ENCODE measurements at regions not wholly inside any gene's neighbourhood (a gene's known extent, or its start where the extent isn't known, plus 50 kb on each side); places are given as distances from the start of the nearest gene placed in this dataset.

DNA sequence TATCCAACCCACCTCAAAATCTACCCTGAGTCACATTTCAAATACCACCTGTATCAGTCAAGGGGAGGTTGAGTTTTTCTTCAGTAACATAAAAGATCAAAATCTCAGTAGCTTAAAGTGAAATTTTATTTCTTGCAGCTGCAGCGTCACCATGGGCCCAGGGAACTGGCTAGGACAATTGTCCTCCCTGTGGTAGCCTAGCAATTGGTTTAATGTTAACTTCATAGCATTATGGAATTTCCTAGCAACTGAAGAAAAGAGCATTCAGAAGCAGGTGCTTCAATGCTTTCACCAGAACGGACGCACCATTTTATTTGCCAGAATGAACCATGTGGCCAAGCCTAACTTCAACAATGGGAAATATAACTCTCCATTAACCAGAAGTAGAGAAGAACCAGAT, 359.3 kb upstream of the TSHZ3 start:
- no peak for TF ChIP-seq POLR2A (IDR thresholded peaks at IDR 0.05; ENCODE audit: low read length)
- no peak for TF ChIP-seq CTCF (IDR thresholded peaks at IDR 0.05)
- no peak for TF ChIP-seq EHMT2 (IDR thresholded peaks at IDR 0.05; ENCODE audit: low read depth)
- TF ChIP-seq, protein P1, sequence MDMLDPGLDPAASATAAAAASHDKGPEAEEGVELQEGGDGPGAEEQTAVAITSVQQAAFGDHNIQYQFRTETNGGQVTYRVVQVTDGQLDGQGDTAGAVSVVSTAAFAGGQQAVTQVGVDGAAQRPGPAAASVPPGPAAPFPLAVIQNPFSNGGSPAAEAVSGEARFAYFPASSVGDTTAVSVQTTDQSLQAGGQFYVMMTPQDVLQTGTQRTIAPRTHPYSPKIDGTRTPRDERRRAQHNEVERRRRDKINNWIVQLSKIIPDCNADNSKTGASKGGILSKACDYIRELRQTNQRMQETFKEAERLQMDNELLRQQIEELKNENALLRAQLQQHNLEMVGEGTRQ (IDR thresholded peaks at IDR 0.05): no peak
- TF ChIP-seq EP300 (IDR thresholded peaks at IDR 0.05): no peak
- no peak for TF ChIP-seq ELK1 (IDR thresholded peaks at IDR 0.05; ENCODE audit: low read depth, low read length)
- no peak for TF ChIP-seq JUN (IDR thresholded peaks at IDR 0.05)
- TF ChIP-seq CEBPB (IDR thresholded peaks at IDR 0.05): no peak
- TF ChIP-seq PBX3 (IDR thresholded peaks at IDR 0.05): no peak
- no peak for TF ChIP-seq KDM5A (IDR thresholded peaks at IDR 0.05)
- TF ChIP-seq TP53 (CRISPR knock-in tag; IDR thresholded peaks at IDR 0.05): no peak
- no peak for TF ChIP-seq GATA3 (IDR thresholded peaks at IDR 0.05; ENCODE audit: borderline replicate concordance)
- no peak for TF ChIP-seq FOSL2 (IDR thresholded peaks at IDR 0.05)
- TF ChIP-seq FOSL2 (CRISPR knock-in tag; IDR thresholded peaks at IDR 0.05): no peak

All from A549 (cell line).